ENCODE measurements at regions not wholly inside any gene's neighbourhood (a gene's known extent, or its start where the extent isn't known, plus 50 kb on each side); places are given as distances from the start of the nearest gene placed in this dataset.

GRCh38 chr2:16287281-16287680, 346.9 kb downstream of the MYCN start:
- H3K27me3 Mint-ChIP-seq: no peaks in the 10 kb centered on the region
- no peak for TF ChIP-seq CTCF (conservative IDR thresholded peaks at IDR 0.05)
- no peak overlapping the region for H3K27ac Mint-ChIP-seq
- H3K4me3 Mint-ChIP-seq: no peak overlapping the region
- peaks cover 4% of the 10 kb centered on the region for H3K9me3 Mint-ChIP-seq
- no peaks in the 10 kb centered on the region for H3K36me3 Mint-ChIP-seq
- H3K4me1 Mint-ChIP-seq (ENCODE audit: unreplicated experiment): peaks cover 16% of the 10 kb centered on the region
- DNase-seq (ENCODE audit: extremely low spot score, unreplicated experiment): no peak

DNA sequence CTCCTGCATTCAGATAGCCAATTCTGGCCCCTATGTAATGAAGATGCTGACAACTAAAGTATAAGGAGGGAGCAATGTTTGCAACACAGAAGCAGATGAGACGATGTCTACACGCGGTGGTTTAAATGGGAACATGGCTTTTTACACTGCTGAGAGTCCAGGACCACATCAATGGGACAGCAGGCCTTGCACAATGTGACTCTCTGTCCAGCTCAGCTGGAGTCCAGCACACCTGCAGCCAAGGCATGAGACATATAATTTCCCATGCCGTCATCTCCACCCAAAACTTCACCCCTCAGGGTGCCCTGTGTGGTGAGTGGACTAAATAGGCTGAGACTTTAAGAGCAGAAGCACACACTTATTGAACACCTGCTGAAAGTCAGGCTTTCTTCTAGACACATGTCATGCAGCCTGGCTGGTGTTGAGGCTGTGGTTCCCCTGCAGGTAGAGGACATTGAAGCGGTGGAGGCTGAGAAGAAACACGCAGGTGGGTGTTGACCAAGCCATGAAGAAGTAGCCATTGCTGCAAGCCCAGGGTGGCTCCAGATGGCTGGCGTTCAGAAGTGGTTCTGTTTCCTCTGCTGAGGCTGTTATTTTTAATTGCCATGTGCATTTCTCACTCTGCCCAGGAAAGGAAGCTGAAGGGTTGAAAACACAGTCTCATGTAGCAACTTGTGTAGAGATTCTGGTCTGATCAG, 345.6 kb downstream of the MYCN start:
- peaks cover 5% of the 10 kb centered on the region for H3K27me3 Mint-ChIP-seq
- no peak for TF ChIP-seq CTCF (conservative IDR thresholded peaks at IDR 0.05)
- no peak for DNase-seq (ENCODE audit: extremely low spot score, unreplicated experiment)
- H3K9me3 Mint-ChIP-seq: peaks cover 4% of the 10 kb centered on the region
- H3K36me3 Mint-ChIP-seq: no peaks in the 10 kb centered on the region
- no peak overlapping the region for H3K4me3 Mint-ChIP-seq
- H3K27ac Mint-ChIP-seq: no peak overlapping the region
- peaks cover 22% of the 10 kb centered on the region for H3K4me1 Mint-ChIP-seq (ENCODE audit: unreplicated experiment)

DNA sequence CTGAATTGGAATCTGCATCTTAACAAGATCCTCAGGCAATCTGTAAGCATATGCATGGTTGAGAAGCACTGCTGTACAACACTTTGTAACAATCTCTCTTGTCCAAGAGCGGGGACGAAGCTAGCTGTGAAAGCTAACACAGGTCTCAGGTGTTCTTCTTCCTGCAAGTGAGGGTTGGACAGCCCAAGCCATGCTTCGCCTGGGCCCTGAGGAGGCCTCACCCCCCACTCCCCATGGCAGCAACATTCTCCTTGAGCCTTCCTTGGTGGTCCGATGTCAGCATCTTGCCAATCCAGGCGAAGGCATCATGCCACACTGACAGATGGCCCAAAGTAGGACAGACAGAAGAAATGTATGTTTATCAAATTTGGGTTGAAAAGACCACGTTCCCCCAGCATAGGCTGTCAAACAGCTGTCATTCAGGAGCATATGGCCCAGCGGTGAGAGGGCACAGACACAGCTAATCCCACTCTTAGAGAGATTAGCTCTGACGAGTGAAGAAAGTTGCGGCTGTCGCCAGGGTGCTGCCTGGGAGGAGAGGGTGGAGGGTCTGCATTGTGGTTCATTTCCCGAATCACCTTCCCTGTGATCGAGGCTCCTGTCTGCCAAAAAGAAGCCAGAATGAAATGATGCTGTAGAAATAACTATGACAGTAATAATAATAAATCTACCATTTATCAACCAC, 344.7 kb downstream of the MYCN start:
- H3K27me3 Mint-ChIP-seq: peaks cover 5% of the 10 kb centered on the region
- H3K9me3 Mint-ChIP-seq: peaks cover 4% of the 10 kb centered on the region
- no peaks in the 10 kb centered on the region for H3K36me3 Mint-ChIP-seq
- H3K27ac Mint-ChIP-seq: no peak overlapping the region
- H3K4me3 Mint-ChIP-seq: no peak overlapping the region
- TF ChIP-seq CTCF (conservative IDR thresholded peaks at IDR 0.05): no peak
- no peak for DNase-seq (ENCODE audit: extremely low spot score, unreplicated experiment)
- H3K4me1 Mint-ChIP-seq (ENCODE audit: unreplicated experiment): peaks cover 22% of the 10 kb centered on the region

GRCh38 chr2:16283071-16283850, 342.9 kb downstream of the MYCN start:
- Mint-ChIP-seq H3K27ac (no peak overlapping the region), H3K4me1 (ENCODE audit: unreplicated experiment) (peaks cover 16% of the 10 kb centered on the region)

DNA sequence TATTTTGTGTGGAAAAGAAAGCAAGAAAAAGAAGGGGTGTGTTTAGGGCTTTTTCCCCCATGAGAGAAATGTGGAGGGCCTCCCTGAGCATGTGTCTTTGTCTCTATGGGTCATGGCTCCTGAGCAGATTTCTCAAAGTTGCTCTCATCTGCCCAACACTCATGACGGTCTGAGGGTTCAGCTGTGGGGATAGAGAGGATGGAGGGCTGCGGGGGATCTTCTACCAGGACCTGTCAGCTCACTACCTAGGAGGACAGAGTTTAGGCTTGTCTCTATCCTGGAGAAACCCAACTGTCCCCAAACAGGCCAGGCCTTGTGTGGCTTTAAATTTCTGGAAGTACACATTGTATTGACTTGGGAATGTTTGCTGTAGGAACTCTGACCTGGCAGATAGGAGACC, 342.2 kb downstream of the MYCN start:
- Mint-ChIP-seq H3K9me3 (peaks cover 4% of the 10 kb centered on the region), H3K27me3 (peaks cover 5% of the 10 kb centered on the region), H3K4me3 (no peak overlapping the region), H3K4me1 (ENCODE audit: unreplicated experiment) (peaks cover 16% of the 10 kb centered on the region), H3K36me3 (no peaks in the 10 kb centered on the region), H3K27ac (no peak overlapping the region)
- TF ChIP-seq CTCF (conservative IDR thresholded peaks at IDR 0.05): no peak
- DNase-seq (ENCODE audit: extremely low spot score, unreplicated experiment): no peak

More at GRCh38 chr2:16283071-16283850, 342.9 kb downstream of the MYCN start:
- H3K9me3 Mint-ChIP-seq: peaks cover 4% of the 10 kb centered on the region
- no peak for TF ChIP-seq CTCF (conservative IDR thresholded peaks at IDR 0.05)
- no peak overlapping the region for H3K4me3 Mint-ChIP-seq
- H3K36me3 Mint-ChIP-seq: no peaks in the 10 kb centered on the region
- DNase-seq (ENCODE audit: extremely low spot score, unreplicated experiment): no peak
- peaks cover 5% of the 10 kb centered on the region for H3K27me3 Mint-ChIP-seq

Data from type B pancreatic cell (in vitro differentiated cells).